Left ventricle myocardium inferior (tissue), 1 donor: ENCODE measurements at regions not wholly inside any gene's neighbourhood (a gene's known extent, or its start where the extent isn't known, plus 50 kb on each side); places are given as distances from the start of the nearest gene placed in this dataset.
A peak's percentile ranks its signal among the peaks of the same experiment; 100 is the strongest.

ENCODE experiments used
- DNase-seq: peaks from one replicate; pipeline ENCODE4 v3.0.0-alpha.2; 2020
- H3K27ac ChIP-seq: fragments of 200-600 bp; replicated peaks from 2 replicates; pipeline ENCODE4 v1.8.0; 2021
- H3K27me3 ChIP-seq: fragments of 200-600 bp; 2 replicates; pipeline ENCODE4 v1.8.0; 2021; ENCODE audit warnings: low read depth
- H3K36me3 ChIP-seq: fragments of 200-600 bp; 2 replicates; pipeline ENCODE4 v1.8.0; 2021
- H3K4me1 ChIP-seq: fragments of 200-600 bp; 2 replicates; pipeline ENCODE4 v1.8.0; 2021
- H3K4me3 ChIP-seq: fragments of 200-600 bp; 2 replicates; pipeline ENCODE4 v1.8.0; 2021; ENCODE audit warnings: mild to moderate bottlenecking, moderate library complexity
- H3K9me3 ChIP-seq: fragments of 200-600 bp; replicated peaks from 2 replicates; pipeline ENCODE4 v1.8.0; 2021
- intact Hi-C: fragments of 100-400 bp; cut with micrococcal nuclease; formaldehyde crosslinking; loops from one replicate; pipeline ENCODE4 v1.11.0; 2022
- TF ChIP-seq, protein P1 (sequence below): fragments of 200-600 bp; IDR thresholded peaks from 2 replicates; pipeline ENCODE4 v1.8.0; 2021; ENCODE audit warnings: antibody characterized with exemption, mild to moderate bottlenecking, borderline replicate concordance
- donor health status: DM: no; HTN: yes; CAD: no; lungs with severe emphysema.

DNA sequence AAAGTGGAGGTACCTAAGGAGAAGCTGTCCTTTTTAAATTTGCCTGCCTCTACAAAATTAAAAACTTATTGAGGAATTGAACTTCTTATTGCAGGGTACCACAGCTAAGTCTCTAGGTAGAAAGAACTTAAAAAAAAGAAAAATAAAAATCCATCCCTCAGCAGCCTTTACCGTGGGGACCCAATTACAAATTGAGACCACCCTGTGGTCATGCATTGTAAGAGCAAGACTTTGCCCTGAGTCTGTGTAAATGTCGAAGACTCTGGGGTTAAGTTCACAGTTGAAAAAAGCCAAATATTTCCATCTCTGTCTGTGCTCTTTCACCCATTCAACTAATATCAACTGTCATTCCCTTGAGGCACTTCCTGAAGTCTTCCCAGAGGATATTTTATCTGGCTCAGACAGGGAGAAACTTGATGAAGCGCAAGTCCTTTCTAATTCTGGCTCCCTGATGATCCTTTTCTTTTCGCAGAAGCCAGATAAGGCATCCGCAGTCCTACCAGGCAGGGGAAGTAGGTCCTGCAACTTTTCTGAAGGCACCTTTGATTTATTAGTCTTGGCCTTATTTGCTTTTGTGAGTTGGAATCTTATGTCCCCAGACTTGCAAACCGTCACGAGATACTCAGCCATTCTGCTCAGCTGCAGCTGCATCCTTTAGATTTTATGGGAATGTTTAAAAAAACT, 323.8 kb upstream of the WWC1 start:
- no peaks in the 10 kb centered on the region for H3K9me3 ChIP-seq
- H3K4me1 ChIP-seq: peaks cover 76% of the 10 kb centered on the region
- TF ChIP-seq, protein P1, sequence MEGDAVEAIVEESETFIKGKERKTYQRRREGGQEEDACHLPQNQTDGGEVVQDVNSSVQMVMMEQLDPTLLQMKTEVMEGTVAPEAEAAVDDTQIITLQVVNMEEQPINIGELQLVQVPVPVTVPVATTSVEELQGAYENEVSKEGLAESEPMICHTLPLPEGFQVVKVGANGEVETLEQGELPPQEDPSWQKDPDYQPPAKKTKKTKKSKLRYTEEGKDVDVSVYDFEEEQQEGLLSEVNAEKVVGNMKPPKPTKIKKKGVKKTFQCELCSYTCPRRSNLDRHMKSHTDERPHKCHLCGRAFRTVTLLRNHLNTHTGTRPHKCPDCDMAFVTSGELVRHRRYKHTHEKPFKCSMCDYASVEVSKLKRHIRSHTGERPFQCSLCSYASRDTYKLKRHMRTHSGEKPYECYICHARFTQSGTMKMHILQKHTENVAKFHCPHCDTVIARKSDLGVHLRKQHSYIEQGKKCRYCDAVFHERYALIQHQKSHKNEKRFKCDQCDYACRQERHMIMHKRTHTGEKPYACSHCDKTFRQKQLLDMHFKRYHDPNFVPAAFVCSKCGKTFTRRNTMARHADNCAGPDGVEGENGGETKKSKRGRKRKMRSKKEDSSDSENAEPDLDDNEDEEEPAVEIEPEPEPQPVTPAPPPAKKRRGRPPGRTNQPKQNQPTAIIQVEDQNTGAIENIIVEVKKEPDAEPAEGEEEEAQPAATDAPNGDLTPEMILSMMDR: no peak
- H3K36me3 ChIP-seq: no peaks in the 10 kb centered on the region
- no peak overlapping the region for H3K27ac ChIP-seq
- H3K4me3 ChIP-seq: no peak overlapping the region
- H3K27me3 ChIP-seq: no peaks in the 10 kb centered on the region
- DNase-seq: no peak
- intact Hi-C loops: no loop called here

DNA sequence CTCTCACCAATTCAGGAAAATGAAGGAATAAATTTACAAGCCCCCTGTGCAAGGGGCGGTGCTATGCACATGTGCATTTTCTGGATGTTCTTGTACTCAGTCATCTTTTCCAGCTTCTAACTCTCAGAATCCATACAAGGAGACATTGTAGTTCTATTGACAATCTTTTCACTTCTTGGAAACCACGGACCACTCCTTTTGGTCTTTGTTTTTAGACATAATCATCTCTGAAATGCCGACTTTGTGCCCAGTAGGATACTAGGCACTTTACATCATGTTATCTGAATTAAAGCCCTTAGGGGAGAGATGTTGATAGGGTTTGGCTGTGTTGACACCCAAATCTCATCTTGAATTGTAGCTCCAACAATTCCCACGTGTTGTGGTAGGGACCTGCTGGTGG, 322.6 kb upstream of the WWC1 start:
- no peaks in the 10 kb centered on the region for H3K9me3 ChIP-seq
- peaks cover 70% of the 10 kb centered on the region for H3K4me1 ChIP-seq
- intact Hi-C loops: no loop called here
- no peaks in the 10 kb centered on the region for H3K36me3 ChIP-seq
- TF ChIP-seq, protein P1: no peak
- H3K27me3 ChIP-seq: no peaks in the 10 kb centered on the region
- H3K27ac ChIP-seq: peak overlapping the region; percentile 16
- DNase-seq: no peak
- H3K4me3 ChIP-seq: no peak overlapping the region

DNA sequence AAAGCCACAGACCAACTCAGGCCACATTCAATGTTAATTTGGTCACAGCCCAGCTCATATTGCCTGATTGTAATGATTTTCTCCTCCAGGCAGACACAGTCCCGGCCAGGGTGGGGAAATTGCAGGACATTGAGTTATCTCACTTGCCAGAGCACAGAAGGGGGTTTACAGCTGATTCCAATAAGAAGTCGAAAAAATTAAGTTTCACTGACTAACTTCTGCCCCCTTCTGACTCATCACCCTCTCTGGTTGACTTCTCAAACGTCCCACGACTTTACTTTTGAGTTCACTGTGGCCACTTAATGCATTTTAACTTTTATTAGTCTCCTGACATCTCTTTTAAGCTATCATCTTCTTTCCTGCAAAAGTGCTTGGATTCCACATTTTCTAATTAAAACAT, 321.4 kb upstream of the WWC1 start:
- Histone ChIP-seq H3K9me3 (no peaks in the 10 kb centered on the region), H3K27me3 (no peaks in the 10 kb centered on the region), H3K27ac (peak overlapping the region; percentile 16), H3K36me3 (no peaks in the 10 kb centered on the region), H3K4me1 (peaks cover 68% of the 10 kb centered on the region), H3K4me3 (no peak overlapping the region)
- TF ChIP-seq, protein P1: no peak
- no peak for DNase-seq
- intact Hi-C loops: no loop called here

DNA sequence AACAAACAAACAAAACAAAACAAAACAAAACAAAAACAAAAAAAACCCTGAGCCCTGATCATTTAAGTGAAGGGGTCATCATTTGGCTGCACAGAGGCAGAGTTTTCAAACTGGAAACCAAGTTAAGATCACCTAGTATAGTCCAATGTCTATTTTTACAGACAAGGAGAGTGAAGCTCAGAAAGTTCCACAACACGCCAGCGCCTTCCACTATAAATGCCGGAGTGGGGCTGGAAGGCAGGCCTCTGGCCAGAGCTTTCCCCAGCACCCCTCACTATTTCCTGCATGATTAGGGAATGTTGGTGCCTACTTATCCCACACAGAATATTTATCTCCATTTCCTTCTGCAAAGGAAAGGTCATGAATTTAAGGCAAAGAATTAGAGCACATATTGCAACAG, 319.7 kb upstream of the WWC1 start:
- TF ChIP-seq, protein P1: no peak
- H3K27ac ChIP-seq: peak overlapping the region; percentile 21

DNA sequence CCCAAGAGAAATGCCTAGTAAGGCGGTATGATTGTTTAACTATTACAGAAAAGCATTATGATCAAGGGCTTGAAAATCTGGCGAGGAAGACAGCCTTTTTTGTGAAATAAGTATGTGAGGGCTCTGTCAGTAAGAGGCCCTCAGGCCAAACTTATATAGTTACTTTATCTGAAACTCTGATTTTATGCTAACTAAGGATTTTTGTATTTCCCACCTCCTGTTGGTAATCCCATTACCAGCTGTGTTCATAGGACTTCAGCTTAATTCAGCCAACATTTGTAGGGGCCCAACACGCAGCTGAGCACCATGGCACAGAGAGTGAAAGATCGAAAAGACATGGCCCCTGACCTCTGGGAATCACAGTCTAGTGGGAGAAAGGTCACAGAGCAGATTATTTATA, 318.3 kb upstream of the WWC1 start:
- no peak overlapping the region for H3K4me3 ChIP-seq
- no peaks in the 10 kb centered on the region for H3K27me3 ChIP-seq
- no peak for DNase-seq
- no peaks in the 10 kb centered on the region for H3K9me3 ChIP-seq
- no peaks in the 10 kb centered on the region for H3K36me3 ChIP-seq
- no peak overlapping the region for H3K27ac ChIP-seq
- intact Hi-C loops: no loop called here
- H3K4me1 ChIP-seq: peaks cover 39% of the 10 kb centered on the region
- TF ChIP-seq, protein P1: no peak

More for the DNA sequence above, 319.7 kb upstream of the WWC1 start:
- peaks cover 53% of the 10 kb centered on the region for H3K4me1 ChIP-seq
- DNase-seq: no peak
- no peaks in the 10 kb centered on the region for H3K9me3 ChIP-seq
- intact Hi-C loops: no loop called here
- H3K4me3 ChIP-seq: no peak overlapping the region
- H3K27me3 ChIP-seq: no peaks in the 10 kb centered on the region
- no peaks in the 10 kb centered on the region for H3K36me3 ChIP-seq

DNA sequence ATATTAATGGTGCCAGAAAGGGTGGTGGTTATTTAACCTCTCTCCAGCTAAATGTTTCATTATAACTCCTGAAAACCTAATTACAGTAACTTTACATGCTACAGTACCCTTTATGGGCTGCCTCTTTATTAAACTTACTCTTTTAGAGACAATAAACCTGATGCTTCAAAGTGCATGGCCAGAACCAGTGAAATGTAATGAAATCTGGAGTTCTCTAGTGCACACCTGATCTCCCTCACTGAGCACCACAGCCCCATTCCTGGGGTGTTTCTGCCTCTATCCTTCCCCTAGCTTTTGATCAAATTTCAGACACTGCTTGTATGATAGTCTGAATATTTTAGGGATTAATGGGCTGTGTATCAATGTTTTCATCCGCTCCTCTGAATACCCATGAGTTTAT, 306.5 kb upstream of the WWC1 start:
- no peak overlapping the region for H3K27ac ChIP-seq
- H3K27me3 ChIP-seq: peaks cover 7% of the 10 kb centered on the region

More for the DNA sequence above, 306.5 kb upstream of the WWC1 start:
- no peaks in the 10 kb centered on the region for H3K36me3 ChIP-seq
- H3K4me1 ChIP-seq: peaks cover 63% of the 10 kb centered on the region
- no peaks in the 10 kb centered on the region for H3K9me3 ChIP-seq
- TF ChIP-seq, protein P1: no peak
- H3K4me3 ChIP-seq: no peak overlapping the region
- intact Hi-C loops: no loop called here
- DNase-seq: no peak
